MM.1S (cell line): ENCODE measurements at regions not wholly inside any gene's neighbourhood (a gene's known extent, or its start where the extent isn't known, plus 50 kb on each side); places are given as distances from the start of the nearest gene placed in this dataset.

Source experiments
- DNase-seq: peaks from one replicate; pipeline ENCODE4 v3.0.0-alpha.2; 2015
- H2AFZ ChIP-seq: fragments of 300-600 bp; sonication (generic); 2 replicates; pipeline ENCODE4 v1.6.0; 2016; ENCODE audit warnings: antibody characterized with exemption, low read length
- H3F3A ChIP-seq: fragments of 300-600 bp; sonication (generic); 2 replicates; pipeline ENCODE4 v1.6.1; 2016; ENCODE audit warnings: mild to moderate bottlenecking, antibody characterized with exemption, low read length, moderate library complexity, mixed read lengths; ENCODE audit not compliant: insufficient read depth
- H3K27ac ChIP-seq: fragments of 300-600 bp; sonication (generic); 2 replicates; pipeline ENCODE4 v1.5.1; 2016; ENCODE audit warnings: mild to moderate bottlenecking, low read length
- H3K27me3 ChIP-seq: fragments of 300-600 bp; sonication (generic); replicated peaks from 2 replicates; pipeline ENCODE4 v1.6.0; 2016; ENCODE audit warnings: low read length; ENCODE audit not compliant: insufficient read depth
- H3K36me3 ChIP-seq: fragments of 300-600 bp; sonication (generic); replicated peaks from 2 replicates; pipeline ENCODE4 v1.6.1; 2016; ENCODE audit warnings: mild to moderate bottlenecking, low read length, mixed read lengths; ENCODE audit not compliant: insufficient read depth
- H3K4me1 ChIP-seq: fragments of 300-600 bp; sonication (generic); 2 replicates; pipeline ENCODE4 v1.6.1; 2016; ENCODE audit warnings: low read length, mixed read lengths
- H3K4me2 ChIP-seq: fragments of 300-600 bp; sonication (generic); 2 replicates; pipeline ENCODE4 v1.6.0; 2016; ENCODE audit warnings: low read depth, low read length
- H3K4me3 ChIP-seq: fragments of 300-600 bp; sonication (generic); 2 replicates; pipeline ENCODE4 v1.5.1; 2016; ENCODE audit warnings: low read length, mixed read lengths
- H3K79me2 ChIP-seq: fragments of 300-600 bp; sonication (generic); 2 replicates; pipeline ENCODE4 v1.6.1; 2016; ENCODE audit warnings: mixed run types, low read length, mixed read lengths
- H3K9ac ChIP-seq: fragments of 300-600 bp; sonication (generic); 2 replicates; pipeline ENCODE4 v1.6.1; 2016; ENCODE audit warnings: low read length, mixed read lengths
- H3K9me2 ChIP-seq: fragments of 300-600 bp; sonication (generic); replicated peaks from 2 replicates; pipeline ENCODE4 v1.6.1; 2016; ENCODE audit warnings: mild to moderate bottlenecking, low read length, mixed read lengths; ENCODE audit not compliant: insufficient read depth
- H3K9me3 ChIP-seq: fragments of 300-600 bp; sonication (generic); replicated peaks from 2 replicates; pipeline ENCODE4 v1.6.1; 2016; ENCODE audit warnings: mild to moderate bottlenecking, low read length, mixed read lengths; ENCODE audit not compliant: insufficient read depth
- H4K20me1 ChIP-seq: fragments of 300-600 bp; sonication (generic); 2 replicates; pipeline ENCODE4 v1.6.1; 2016; ENCODE audit warnings: mild to moderate bottlenecking, low read length, moderate library complexity, mixed read lengths; ENCODE audit not compliant: insufficient read depth
- EZH2 ChIP-seq: fragments of 300-600 bp; sonication (generic); optimal IDR thresholded peaks from 2 replicates; pipeline ENCODE3; 2017; ENCODE audit warnings: low read depth, mild to moderate bottlenecking, antibody characterized with exemption, low read length, mixed read lengths
- EZH2phosphoT487 ChIP-seq: fragments of 300-600 bp; sonication (generic); IDR thresholded peaks from 2 replicates; pipeline ENCODE4 v1.6.1; 2018; ENCODE audit warnings: antibody characterized with exemption, low read length
- TF ChIP-seq, protein P1 (sequence below): fragments of 300-600 bp; sonication (generic); IDR thresholded peaks from 2 replicates; pipeline ENCODE4 v1.5.1; 2016; ENCODE audit warnings: antibody characterized with exemption, low read length, mixed read lengths

DNA sequence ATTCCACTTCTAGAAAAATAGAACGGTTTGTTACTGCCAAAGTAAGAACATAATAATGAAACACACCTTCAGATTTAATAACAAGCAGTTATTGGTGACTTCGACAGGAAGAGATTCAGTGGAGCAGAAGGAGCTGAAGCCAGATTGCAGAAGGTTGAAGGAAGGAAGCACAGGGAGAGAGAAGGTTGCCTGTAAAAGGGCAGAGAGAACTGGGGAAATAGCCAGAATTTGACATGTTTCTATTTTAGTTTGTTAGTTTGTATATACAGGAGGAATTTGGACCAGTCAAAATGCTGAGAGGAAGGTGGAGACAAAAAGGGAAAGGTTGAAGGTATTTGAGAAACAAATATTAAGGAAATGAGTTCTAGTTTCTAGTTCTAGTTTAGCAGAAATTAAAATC lies 269.2 kb upstream of the ELAVL2 start:
- Histone ChIP-seq H3K27ac (no peak overlapping the region), H3K36me3 (no peaks in the 10 kb centered on the region), H3K4me1 (no peaks in the 10 kb centered on the region), H3K4me3 (no peak overlapping the region), H3K9me2 (no peaks in the 10 kb centered on the region), H3K4me2 (no peak overlapping the region), H4K20me1 (no peaks in the 10 kb centered on the region), H3K79me2 (no peaks in the 10 kb centered on the region), H3K9ac (no peak overlapping the region), H2AFZ (no peak overlapping the region), H3K9me3 (no peaks in the 10 kb centered on the region), H3K27me3 (no peaks in the 10 kb centered on the region), H3F3A (no peaks in the 10 kb centered on the region)
- DNase-seq, result no peak
- TF ChIP-seq, protein P1, sequence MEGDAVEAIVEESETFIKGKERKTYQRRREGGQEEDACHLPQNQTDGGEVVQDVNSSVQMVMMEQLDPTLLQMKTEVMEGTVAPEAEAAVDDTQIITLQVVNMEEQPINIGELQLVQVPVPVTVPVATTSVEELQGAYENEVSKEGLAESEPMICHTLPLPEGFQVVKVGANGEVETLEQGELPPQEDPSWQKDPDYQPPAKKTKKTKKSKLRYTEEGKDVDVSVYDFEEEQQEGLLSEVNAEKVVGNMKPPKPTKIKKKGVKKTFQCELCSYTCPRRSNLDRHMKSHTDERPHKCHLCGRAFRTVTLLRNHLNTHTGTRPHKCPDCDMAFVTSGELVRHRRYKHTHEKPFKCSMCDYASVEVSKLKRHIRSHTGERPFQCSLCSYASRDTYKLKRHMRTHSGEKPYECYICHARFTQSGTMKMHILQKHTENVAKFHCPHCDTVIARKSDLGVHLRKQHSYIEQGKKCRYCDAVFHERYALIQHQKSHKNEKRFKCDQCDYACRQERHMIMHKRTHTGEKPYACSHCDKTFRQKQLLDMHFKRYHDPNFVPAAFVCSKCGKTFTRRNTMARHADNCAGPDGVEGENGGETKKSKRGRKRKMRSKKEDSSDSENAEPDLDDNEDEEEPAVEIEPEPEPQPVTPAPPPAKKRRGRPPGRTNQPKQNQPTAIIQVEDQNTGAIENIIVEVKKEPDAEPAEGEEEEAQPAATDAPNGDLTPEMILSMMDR, result no peak
- TF ChIP-seq EZH2, result no peak
- no peak for TF ChIP-seq EZH2phosphoT487

DNA sequence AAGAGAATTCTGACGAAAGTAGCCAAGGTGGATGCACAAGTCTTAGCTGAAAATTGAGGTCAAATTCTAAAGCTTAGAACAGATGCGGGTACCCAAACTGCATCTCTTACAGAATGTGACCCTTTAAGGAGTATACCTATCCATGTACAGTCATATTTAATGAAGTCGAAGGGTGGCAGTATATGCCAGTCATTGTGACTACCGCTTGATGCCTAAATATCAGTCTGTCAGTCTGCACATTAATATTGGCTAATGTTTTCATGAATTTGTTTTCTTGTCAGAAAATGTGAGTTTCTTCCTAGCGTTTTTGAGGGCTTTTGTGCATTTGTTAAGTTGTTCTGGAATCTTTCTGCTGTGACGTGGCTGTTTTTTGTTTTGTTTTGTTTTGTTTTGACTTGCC lies 264.5 kb upstream of the ELAVL2 start:
- Histone ChIP-seq H3K36me3 (no peaks in the 10 kb centered on the region), H3K79me2 (no peaks in the 10 kb centered on the region), H3K9ac (no peak overlapping the region), H3K27ac (no peak overlapping the region), H2AFZ (no peak overlapping the region), H3K27me3 (no peaks in the 10 kb centered on the region), H3F3A (no peaks in the 10 kb centered on the region), H3K4me2 (no peak overlapping the region), H3K4me3 (no peak overlapping the region), H3K4me1 (no peaks in the 10 kb centered on the region), H3K9me2 (no peaks in the 10 kb centered on the region), H3K9me3 (no peaks in the 10 kb centered on the region), H4K20me1 (no peaks in the 10 kb centered on the region)
- DNase-seq, result no peak
- TF ChIP-seq, protein P1, result no peak
- no peak for TF ChIP-seq EZH2
- no peak for TF ChIP-seq EZH2phosphoT487

DNA sequence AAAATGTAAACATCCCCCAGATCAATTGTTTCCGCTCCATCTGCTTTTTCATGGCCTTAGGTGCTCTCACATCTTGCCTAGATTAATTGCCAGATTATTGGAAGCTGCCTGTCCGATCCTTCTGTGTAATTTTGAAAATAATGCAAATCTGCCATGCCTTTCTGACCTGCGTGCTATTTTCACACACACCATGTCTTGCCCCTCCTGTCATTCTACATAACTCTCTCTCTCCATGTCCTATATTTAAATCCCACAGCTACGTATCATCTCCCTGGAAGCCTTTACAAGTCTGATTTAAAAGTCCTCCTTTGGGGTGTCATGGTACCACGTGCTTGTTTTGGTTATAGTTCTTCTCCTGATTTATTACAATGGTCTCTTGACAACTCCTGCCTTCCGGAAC lies 247.6 kb upstream of the ELAVL2 start:
- H3K4me1 ChIP-seq, result no peaks in the 10 kb centered on the region
- H3K9me3 ChIP-seq, result no peaks in the 10 kb centered on the region
- no peak for DNase-seq
- H3K4me2 ChIP-seq, result no peak overlapping the region
- no peaks in the 10 kb centered on the region for H3K36me3 ChIP-seq
- H3K9me2 ChIP-seq, result no peaks in the 10 kb centered on the region
- no peak overlapping the region for H3K9ac ChIP-seq
- no peaks in the 10 kb centered on the region for H3K27me3 ChIP-seq
- H2AFZ ChIP-seq, result no peak overlapping the region
- H3K4me3 ChIP-seq, result no peak overlapping the region
- no peaks in the 10 kb centered on the region for H4K20me1 ChIP-seq
- no peaks in the 10 kb centered on the region for H3K79me2 ChIP-seq
- H3F3A ChIP-seq, result no peaks in the 10 kb centered on the region
- TF ChIP-seq, protein P1, result no peak
- no peak for TF ChIP-seq EZH2phosphoT487
- TF ChIP-seq EZH2, result no peak
- no peak overlapping the region for H3K27ac ChIP-seq
